T-helper 2 cell treated with Interferon-gamma antibody and Interleukin-4, amounts not matched to agents 100 ng/mL and 5 ng/mL, for 36 hours (primary cell): ENCODE measurements at regions not wholly inside any gene's neighbourhood (a gene's known extent, or its start where the extent isn't known, plus 50 kb on each side); places are given as distances from the start of the nearest gene placed in this dataset.

ENCODE experiments used
- intact Hi-C: fragments of 100-400 bp; cut with micrococcal nuclease; formaldehyde crosslinking; loops from one replicate; pipeline ENCODE4 v1.15.1; 2023

- intact Hi-C loops = no loop called here
These were observed 61.6 kb downstream of the ARL6IP4 start for GRCh38 chr12:123041811-123042655.

- intact Hi-C loops = no loop called here
These were observed 60.6 kb downstream of the ARL6IP4 start for GRCh38 chr12:123041042-123041531.

- intact Hi-C loops = no loop called here
These were observed 59.6 kb downstream of the ARL6IP4 start for GRCh38 chr12:123040106-123040505.

- intact Hi-C loops = no loop called here
These were observed 58.5 kb downstream of the ARL6IP4 start for GRCh38 chr12:123038966-123039365.

GRCh38 chr12:123038486-123038885 lies 58.0 kb downstream of the ARL6IP4 start:
- intact Hi-C loops = no loop called here

- intact Hi-C loops = no loop called here
These were observed 57.3 kb downstream of the ARL6IP4 start for GRCh38 chr12:123037791-123038190.

GRCh38 chr12:123036466-123037285 lies 56.2 kb downstream of the ARL6IP4 start:
- intact Hi-C loops = no loop called here

GRCh38 chr12:123035841-123036240 lies 55.4 kb downstream of the ARL6IP4 start:
- intact Hi-C loops = no loop called here

- intact Hi-C loops = no loop called here
These were observed 54.4 kb downstream of the ARL6IP4 start for GRCh38 chr12:123034865-123035264.

- intact Hi-C loops = no loop called here
These were observed 53.6 kb downstream of the ARL6IP4 start for GRCh38 chr12:123034022-123034541.

- intact Hi-C loops = no loop called here
These were observed 53.0 kb downstream of the ARL6IP4 start for GRCh38 chr12:123033392-123034021.

GRCh38 chr12:123032736-123033391 lies 52.4 kb downstream of the ARL6IP4 start:
- intact Hi-C loops = no loop called here
